HG02852 (cell line): ENCODE measurements at regions not wholly inside any gene's neighbourhood (a gene's known extent, or its start where the extent isn't known, plus 50 kb on each side); places are given as distances from the start of the nearest gene placed in this dataset.
"Not testable (repeated sequence)": the region's sequence is repeated elsewhere in the genome, so short reads cannot be mapped to it uniquely, and the experiment has no call there.

ENCODE experiments used
- ATAC-seq: cut with Tn5 transposase; IDR thresholded peaks from one replicate; pipeline ENCODE4 v1.9.1; 2021; ENCODE audit warnings: mild to moderate bottlenecking, moderate library complexity; ENCODE audit not compliant: unreplicated experiment

DNA sequence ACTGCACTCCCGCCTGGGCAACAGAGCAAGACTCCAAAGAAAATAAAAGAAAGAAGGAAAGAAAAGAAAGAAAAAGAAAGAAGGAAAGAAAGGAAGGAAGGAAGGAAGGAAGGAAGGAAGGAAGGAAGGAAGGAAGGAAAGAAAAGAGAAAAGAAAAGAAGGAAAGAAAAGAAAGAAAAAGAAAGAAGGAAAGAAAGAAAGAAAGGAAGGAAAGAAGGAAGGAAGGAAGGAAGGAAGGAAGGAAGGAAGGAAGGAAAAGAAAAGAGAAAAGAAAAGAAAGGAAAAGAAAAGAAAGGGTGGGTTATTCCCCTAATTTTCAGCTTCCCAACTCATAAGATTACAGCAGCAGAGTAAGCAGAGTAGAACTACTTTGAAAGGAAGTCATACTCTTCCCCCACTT lies 64.4 kb downstream of the TMEM200C start:
- ATAC-seq = not testable (repeated sequence)

DNA sequence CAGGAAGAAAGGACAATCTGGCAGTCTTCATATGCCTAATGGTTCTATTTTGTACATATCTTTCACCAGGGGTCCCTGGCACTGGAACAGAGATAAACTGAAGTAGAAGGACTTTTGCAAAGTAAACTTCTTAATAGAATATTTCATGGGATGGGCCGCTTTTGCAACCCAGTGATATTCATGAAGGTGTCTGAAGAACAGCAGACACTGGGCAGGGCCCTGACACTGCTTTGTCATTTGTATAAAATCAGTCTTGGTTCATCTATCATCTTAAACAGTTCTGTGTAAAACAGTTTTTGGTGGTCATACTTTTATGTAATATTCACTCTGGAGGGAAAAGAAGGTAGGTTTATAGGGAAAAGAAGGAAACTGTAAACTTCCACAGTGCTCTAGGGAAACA lies 66.4 kb downstream of the TMEM200C start:
- no peak for ATAC-seq

DNA sequence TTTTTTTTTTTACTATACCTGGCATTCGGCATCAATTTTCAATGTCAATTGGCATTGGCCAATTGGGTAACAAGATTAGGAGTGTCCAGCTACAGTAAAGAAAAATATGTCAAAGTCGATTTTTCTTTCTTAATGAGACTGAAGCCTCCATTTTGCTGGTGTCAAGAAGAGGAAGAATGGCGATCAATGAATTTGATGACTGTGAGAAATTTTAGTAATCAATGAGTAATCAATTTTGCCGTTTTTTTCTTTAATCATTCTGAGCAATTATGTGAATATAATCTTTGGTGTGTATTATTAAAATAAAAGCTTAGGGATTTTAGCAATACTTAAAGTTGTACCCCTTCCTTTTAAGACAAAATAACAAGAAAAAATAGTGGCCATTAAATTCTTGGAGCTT lies 69.7 kb downstream of the TMEM200C start:
- no peak for ATAC-seq

DNA sequence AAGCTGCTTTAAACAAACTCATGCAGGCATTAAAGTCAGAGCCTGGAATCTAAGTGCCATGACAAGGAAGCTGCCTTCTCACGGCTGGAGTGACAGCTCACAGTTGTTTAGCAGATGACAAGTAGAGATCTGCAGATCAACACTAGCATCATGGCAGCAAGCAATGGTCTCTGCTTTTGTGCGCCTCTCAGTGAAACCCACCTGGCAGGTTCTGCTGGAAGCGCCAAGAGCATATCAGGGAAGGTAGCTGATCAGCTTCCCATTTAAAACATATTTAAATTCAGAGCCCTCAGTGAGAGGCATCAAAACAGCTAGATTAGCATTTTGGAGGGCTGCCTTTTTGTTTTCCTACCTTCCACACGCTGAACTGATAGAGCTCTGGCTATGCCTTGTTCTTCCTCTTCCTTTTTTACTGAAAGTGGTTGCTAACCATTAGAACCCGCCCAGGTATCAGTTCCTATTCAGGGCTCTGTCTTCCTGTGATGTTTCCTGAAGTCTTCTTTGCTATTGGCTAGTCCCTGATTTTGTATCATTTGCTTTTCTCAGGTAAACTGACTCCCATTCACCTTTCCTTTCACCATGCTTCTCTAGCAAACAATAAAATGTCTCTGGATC lies 70.8 kb downstream of the TMEM200C start:
- no peak for ATAC-seq

DNA sequence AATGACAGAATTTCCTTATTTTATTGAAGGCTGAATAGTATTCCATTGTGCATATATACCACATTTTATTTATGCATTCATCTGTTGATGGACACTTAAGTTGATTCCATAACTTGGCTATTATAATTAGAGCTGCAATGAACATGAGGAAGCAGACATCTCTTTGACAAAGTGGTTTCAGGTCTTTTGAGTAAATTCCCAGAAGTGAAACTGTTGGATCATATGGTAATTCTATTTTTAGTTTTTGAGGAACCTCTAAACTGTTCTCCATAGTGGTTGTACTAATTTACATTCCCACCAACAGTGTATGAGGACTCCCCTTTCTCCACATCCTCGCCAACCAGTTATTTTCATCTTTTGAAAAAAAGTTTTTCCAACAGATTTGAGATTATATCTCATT lies 77.5 kb downstream of the TMEM200C start:
- no peak for ATAC-seq

DNA sequence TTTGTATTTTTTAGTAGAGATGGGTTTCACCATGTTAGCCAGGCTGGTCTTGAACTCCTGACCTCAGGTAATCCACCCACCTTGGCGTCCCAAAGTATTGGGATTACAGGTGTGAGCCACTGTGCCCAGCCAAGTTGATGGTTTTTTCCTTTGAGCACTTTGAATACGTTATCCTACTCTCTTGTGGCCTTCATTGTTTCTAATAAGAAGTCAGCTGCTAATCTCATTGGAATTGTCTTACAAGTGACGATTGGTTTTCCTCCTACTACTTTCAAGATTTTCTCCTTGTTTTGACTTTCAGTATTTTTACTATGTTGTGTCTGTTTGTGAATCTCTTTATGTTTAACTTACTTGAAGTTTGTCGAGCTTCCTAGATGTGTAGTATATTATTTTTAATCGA lies 88.5 kb downstream of the TMEM200C start:
- ATAC-seq = no peak

DNA sequence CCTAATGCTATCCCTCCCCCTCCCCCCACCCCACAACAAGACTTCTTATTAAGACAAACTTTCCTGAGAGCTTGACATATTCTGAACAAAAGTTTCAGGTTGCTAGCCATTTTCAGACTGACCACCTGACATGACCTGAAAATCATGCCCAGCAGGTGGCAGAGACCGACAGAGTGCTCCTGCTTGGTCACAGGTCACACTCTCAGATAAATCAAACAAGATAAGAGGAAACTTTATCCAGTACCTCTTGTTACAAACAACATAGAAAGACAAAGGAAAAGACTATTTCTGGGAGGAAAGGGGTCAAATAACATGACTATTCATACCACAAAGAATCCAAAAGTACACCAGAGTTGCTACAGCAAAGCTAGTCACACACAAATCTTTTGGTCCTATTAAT lies 107.4 kb downstream of the TMEM200C start:
- no peak for ATAC-seq

DNA sequence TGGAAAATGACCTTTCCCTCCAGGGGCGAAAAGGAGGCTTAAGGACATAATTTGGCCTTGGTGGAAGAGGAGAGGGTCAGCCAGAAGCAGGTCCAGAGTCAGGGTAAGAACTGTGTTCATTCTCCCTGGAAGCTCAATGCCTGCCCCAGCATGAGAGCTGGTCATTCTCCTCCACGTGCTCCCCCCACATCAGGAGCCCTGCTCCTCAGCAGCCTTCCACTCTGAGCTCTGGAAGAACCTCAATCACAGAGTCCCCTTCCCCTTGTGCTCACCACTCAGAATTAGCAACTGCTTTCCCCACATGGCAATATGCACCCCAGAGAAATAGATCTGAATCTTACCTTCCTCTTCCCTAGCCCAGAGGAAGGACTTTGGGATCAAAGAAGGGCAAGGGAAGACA lies 115.4 kb downstream of the TMEM200C start:
- no peak for ATAC-seq

DNA sequence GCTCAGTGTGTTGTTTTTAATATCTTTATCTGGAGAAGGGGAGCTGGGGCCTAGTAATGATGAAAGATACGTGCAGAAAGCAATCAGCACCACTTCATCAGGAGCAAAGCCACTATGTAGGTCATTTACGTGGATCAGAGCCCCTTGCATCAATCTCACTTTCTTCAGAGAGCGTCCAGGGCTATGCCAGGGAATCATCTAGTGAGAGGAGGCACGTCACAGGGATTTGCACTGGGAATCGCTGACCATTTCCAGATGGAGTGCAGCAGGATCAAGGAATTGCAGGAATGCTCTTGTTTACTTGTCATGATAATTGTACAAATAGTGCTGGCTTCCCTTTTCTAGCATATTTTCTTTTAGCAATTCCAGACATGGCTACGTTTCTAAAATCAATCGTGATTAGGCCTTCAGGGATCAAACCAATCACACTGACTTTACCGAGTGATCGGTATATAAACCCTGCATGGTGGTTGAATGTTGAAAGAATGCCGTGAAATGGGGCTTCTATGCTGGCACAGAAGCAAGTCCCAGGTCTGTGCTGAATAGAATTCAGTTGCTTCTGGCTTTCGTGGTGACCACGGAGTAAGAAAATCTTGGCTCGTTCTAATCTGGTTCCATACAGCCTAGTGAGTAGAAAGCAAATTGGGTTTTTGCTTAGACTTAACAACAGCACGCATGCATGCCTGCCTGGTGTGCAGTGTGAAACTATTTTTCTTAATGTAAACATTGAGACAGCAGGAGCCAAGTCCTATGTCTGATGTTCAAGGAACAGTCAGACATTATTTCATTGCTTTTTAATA lies 122.8 kb downstream of the TMEM200C start:
- ATAC-seq = no peak

DNA sequence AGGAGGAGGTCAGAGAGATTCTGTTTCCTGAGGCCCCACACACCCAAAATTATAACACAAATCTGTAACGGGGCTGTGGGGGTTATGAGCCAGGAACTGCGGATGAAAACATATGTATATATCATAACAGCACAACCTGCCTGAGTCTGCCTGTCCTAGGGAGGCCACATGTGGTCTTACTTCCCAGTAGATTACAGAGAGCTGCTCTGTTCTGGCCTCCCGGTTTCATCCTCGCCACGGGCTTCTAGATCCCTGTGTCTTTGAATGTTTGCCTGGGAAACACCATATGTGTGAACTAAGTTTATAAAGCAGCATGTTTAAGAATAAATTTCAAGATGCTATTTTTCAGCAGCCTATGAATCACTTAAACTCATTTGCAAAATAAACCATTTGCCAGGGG lies 124.0 kb downstream of the TMEM200C start:
- ATAC-seq = no peak

DNA sequence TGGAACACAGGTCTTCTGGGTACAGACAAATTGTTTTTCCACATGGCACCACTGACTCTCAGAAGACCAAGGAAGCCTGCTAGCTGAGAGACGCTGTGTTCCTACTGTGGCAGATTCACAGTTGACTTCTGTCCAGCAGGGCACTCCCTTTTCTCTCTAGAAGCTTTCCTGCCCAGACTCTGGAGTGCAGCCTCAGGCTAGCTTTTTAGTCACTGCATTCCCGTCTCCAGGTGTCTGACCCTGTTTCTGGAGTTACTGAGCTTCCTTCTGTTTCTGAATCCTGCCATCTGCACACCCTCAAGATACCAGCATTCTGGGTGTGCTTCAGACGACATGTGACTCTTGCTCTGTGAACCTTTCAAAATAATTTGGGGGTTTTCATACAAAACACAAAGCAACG lies 125.1 kb downstream of the TMEM200C start:
- no peak for ATAC-seq

DNA sequence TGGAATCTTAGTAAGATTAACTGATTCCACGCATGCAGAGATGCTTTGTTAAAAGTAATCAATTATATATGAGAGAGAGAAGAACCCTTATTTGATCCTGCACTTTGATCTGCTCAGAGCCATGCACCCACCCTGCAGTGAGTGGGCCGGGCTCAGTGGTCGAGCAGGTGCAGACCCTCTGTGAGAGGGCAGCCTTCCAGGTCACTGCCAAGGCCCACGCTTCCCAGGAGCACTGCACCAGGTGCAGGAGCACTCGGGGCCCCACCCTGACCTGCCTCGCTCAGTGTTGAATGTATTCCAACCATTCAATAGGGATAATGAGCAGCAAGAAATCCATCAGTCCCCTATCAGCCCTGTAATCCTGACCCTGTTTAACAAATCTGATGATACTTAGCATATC lies 126.9 kb downstream of the TMEM200C start:
- ATAC-seq = no peak

DNA sequence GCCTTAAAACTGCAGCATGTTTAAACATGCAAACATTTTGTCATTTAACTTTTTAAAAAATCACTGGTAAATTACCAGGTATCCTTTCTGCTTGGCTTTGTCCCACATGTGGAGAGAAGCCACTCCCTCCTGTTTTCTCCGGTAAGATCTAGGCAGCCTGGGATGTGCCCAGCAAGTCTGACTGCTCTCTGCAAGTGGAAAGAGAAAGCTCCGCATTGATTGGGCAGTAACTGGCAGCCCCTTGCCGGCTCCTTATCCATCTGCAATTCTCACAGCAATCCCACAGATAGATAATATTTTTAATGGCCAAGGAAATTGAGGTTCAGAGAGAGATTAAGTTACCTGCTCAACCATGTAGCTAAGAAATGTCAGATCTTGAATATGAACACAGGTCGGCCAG lies 136.1 kb downstream of the TMEM200C start:
- ATAC-seq = no peak

DNA sequence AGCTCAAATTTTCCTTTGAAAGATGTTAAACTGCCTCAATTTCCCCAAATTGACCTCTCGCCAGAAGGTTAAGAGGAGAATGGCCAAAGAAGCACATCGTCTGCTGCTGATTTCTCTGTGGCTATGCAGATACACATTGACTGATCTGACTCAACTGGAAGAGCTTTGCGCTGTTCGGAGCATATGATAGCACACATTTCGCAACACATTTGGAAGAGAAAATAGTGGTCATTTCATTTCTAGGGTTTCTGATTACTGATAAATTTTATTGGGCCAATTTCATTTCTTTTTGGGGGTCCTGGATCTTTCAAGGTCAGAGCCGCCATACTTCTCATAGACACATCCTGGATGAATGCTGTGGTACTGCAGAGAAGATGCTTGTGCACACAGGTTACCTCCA lies 138.5 kb downstream of the TMEM200C start:
- no peak for ATAC-seq

DNA sequence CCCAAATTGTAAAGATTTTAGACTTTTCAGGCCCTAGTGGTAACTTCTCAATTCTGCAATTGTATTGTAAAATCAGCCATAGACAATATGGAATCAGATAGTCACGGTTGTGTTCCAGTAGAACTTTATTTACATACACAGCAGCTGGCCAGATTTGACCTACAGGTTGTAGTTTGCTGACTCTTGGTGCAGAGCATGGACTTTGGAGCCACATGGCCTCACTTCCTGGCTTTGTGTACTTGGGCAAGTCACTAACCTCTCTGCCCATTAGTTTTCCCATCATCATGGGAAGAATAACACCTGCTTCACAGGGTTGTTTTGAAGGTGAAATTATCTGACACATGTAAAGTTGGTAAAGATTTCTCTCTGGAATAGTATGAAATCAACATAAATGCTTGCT lies 147.6 kb downstream of the TMEM200C start:
- ATAC-seq = no peak

DNA sequence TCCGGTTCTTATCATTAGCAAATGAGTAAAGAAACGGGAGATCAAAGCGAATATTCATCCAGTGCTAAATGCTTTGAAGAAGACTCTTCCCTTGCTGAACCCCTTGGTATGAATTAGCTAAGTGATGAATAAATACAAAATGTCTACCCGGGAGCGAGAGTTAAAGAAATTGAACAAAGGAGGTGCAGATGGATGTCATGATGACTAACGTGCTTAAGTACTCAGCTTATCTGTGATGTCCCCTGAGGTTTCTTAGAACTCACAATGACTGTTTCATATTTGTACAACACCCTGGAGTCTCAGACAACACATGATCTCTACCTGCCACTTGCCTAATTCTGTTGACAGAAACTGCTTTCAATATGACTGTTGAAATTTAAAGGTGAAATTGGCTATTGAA lies 148.5 kb downstream of the TMEM200C start:
- no peak for ATAC-seq

DNA sequence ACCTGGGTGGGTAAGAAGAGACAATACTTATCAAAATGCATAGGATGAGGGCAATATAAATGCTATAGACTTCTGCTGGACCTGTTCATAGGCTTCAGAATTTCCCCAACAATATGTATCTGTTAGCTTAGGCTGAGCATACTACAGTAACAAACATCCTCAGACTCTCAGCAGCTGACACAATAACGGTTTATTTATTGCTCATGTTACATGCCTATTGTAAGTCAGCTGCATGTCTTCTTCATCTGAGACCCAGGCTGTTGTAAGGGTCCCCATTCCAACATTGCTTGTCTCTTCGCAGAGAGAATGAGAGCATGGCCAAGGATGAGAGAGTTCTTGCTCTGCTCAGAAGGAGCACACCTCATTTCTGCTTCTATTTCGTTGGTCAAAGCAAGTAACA lies 150.7 kb downstream of the TMEM200C start:
- no peak for ATAC-seq

DNA sequence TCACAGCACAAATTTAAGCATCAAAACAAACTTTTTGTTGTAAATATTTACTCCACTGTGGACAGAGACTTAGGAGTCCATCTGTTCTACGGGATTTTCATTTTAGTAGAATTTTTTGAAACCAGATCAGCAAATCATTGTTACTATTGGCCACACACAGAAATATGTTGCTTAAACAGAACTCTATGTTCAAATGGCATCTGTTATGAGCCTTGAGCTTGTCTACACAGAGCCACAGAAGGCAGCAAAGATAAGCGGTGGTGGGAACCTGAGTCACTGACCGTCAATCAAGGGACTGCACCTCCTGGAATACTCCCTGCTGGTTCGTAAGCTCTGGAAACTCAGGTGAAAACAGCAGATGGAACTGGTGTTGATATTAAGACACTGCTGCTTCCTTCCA lies 156.8 kb downstream of the TMEM200C start:
- no peak for ATAC-seq

DNA sequence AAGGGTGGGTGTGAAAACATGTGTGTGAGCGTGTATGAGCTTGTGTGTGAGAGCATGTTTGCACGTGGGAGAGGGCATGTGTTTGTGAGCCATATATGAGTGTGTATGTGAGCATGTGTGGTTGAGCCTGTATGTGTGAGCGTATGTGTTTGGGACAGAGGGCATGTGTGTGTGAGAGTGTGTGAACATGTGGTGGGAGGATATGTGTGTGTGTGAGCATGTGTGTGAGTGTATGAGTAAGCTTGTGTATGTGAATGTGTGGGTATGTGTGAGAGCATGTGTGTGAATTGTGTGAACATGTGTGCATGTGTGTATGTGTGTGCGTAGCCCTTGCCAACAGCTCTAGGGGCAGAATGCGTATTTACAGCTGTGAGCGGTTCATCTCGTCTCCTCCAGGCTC lies 163.0 kb downstream of the TMEM200C start:
- no peak for ATAC-seq

DNA sequence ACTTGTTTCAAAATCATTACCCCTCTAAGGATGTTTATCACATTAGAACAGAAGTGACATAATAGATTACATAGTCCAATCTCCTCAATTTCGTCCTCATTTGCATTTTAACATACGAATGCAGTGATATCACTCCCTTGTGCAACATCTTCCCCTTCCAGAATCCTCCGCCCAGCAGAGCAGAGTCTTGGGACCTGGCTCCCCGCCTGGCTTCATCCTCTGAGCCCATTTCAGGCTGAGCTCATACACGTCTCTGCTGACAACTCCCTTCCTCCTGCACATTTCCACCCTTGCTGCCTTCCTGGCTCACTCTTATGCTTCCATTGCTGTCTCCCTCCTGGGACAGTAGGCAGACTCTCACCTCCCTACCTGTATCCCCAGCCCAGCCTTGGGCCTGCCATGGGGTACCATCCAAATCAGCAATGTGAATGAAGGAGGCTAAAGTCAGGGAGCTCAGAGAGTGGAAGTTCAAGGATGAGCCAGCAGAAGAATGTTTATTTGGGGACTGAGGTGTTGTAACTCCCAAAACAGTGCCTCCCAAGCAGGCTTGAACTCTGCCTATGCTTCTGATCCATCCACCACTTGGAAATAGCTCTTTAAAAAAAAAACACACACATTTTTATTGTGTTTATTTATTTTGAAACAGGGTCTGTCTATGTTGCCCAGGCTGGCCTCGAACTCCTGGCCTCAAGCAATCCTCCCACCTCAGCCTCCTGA lies 165.2 kb downstream of the TMEM200C start:
- no peak for ATAC-seq

DNA sequence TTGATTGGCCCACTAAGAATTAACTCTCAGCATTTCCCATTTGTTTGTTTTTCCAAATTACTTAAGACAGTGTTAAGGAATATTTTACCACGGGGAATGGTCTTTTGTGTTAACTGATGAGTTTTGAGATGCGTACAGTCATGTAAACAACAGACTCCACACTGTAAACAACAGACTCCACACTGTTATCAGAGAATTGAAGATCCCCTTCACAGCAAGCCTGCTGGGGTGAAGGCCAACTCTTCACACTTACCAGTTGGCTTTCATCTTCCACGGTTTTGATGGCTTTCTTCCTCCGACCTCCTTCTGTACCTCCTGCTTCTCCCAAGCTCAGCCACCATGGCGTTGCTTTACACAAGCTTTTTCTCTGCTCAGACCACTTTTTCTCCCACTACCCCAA lies 166.8 kb downstream of the TMEM200C start:
- ATAC-seq = no peak

DNA sequence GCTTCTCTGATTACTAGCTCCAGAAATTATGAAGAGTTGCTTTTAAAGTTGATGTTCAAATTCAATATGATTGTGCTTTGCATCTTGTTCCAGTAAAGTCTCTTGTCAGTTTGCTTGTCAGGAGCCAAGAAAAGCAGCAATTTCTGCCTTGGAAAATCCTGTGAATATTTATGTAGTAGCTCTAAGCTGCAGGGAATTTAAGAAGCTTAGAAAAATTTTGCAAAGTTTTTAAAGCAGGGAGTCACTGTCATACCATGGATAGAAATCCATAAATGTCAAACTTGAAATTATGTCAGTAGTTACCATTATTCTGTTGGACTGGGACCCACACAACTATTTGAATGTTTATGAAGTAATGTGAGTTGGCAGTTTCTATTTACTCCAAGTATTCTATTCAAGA lies 169.3 kb downstream of the TMEM200C start:
- ATAC-seq = no peak
